ENCODE measurements at regions not wholly inside any gene's neighbourhood (a gene's known extent, or its start where the extent isn't known, plus 50 kb on each side); places are given as distances from the start of the nearest gene placed in this dataset.

- TF ChIP-seq REST (IDR thresholded peaks at IDR 0.05; ENCODE audit: borderline replicate concordance) (no peak), REST (CRISPR knock-in tag; IDR thresholded peaks at IDR 0.05; ENCODE audit: low read depth) (no peak), ZNF584 (CRISPR knock-in tag; IDR thresholded peaks at IDR 0.05; ENCODE audit: low read depth) (no peak), PRDM10 (IDR thresholded peaks at IDR 0.05; ENCODE audit: partially characterized antibody) (no peak), ZNF551 (CRISPR knock-in tag; IDR thresholded peaks at IDR 0.05) (no peak), MITF (IDR thresholded peaks at IDR 0.05) (no peak), CXXC5 (CRISPR knock-in tag; IDR thresholded peaks at IDR 0.05) (no peak), ZBTB5 (IDR thresholded peaks at IDR 0.05) (no peak), FOXA1 (IDR thresholded peaks at IDR 0.05; ENCODE audit: borderline replicate concordance) (no peak)
- TF ChIP-seq, protein P1, sequence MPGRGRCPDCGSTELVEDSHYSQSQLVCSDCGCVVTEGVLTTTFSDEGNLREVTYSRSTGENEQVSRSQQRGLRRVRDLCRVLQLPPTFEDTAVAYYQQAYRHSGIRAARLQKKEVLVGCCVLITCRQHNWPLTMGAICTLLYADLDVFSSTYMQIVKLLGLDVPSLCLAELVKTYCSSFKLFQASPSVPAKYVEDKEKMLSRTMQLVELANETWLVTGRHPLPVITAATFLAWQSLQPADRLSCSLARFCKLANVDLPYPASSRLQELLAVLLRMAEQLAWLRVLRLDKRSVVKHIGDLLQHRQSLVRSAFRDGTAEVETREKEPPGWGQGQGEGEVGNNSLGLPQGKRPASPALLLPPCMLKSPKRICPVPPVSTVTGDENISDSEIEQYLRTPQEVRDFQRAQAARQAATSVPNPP (IDR thresholded peaks at IDR 0.05; ENCODE audit: borderline replicate concordance, insufficient read depth, insufficient read length) = no peak
- TF ChIP-seq, protein P2, sequence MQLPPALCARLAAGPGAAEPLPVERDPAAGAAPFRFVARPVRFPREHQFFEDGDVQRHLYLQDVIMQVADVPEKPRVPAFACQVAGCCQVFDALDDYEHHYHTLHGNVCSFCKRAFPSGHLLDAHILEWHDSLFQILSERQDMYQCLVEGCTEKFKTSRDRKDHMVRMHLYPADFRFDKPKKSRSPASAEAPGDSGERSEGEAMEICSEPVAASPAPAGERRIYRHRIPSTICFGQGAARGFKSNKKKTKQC (CRISPR knock-in tag; IDR thresholded peaks at IDR 0.05) = no peak
Observed at GRCh38 chr3:165603196-165603595, 234.0 kb downstream of the BCHE start (continued).
